ENCODE measurements at regions not wholly inside any gene's neighbourhood (a gene's known extent, or its start where the extent isn't known, plus 50 kb on each side); places are given as distances from the start of the nearest gene placed in this dataset.
"Not testable (repeated sequence)": the region's sequence is repeated elsewhere in the genome, so short reads cannot be mapped to it uniquely, and the experiment has no call there.

DNA sequence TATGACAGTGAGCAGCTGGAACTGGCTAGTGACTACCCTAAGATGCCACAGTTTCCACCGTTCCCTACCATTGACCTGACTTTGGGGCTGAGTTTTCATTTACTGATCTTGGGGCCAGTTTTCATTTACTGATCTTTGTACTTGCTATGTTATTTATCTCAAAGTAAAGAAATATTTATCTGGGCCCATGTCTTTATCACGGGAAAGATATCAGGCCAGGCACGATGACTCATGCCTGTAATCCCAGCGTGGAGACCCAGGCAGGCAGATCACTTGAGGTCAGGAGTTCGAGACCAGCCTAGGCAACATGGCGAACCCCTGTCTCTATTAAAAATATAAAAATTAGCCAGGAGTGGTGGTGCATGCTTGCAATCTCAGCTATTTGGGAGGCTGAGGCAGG is 83.5 kb downstream of the EOMES start:
- Histone ChIP-seq H3K4me2 (ENCODE audit: low read depth, low read length, poor library complexity, severe bottlenecking) (no peak overlapping the region), H3K9me3 (ENCODE audit: insufficient read depth, low read length) (no peaks in the 10 kb centered on the region), H3K9ac (ENCODE audit: low read length) (no peak overlapping the region), H3K79me2 (ENCODE audit: insufficient read depth, low read length) (no peaks in the 10 kb centered on the region), H3F3A (ENCODE audit: insufficient read depth) (no peaks in the 10 kb centered on the region), H2AFZ (ENCODE audit: low read depth, low read length, severe bottlenecking) (no peak overlapping the region), H3K27me3 (ENCODE audit: low read length) (no peaks in the 10 kb centered on the region), H3K4me3 (ENCODE audit: insufficient read depth, low read length, poor library complexity, severe bottlenecking) (no peak overlapping the region), H4K20me1 (ENCODE audit: low read depth, low read length) (no peaks in the 10 kb centered on the region), H3K27ac (ENCODE audit: low read depth, low read length) (no peak overlapping the region), H3K9me2 (replicated peaks; ENCODE audit: insufficient read depth, low read length) (no peaks in the 10 kb centered on the region), H3K36me3 (ENCODE audit: low read length) (no peaks in the 10 kb centered on the region)
- no peak for TF ChIP-seq EZH2phosphoT487 (conservative IDR thresholded peaks at IDR 0.05; ENCODE audit: low read length)

- TF ChIP-seq EZH2phosphoT487 (conservative IDR thresholded peaks at IDR 0.05; ENCODE audit: low read length), result no peak
- TF ChIP-seq, protein P1, sequence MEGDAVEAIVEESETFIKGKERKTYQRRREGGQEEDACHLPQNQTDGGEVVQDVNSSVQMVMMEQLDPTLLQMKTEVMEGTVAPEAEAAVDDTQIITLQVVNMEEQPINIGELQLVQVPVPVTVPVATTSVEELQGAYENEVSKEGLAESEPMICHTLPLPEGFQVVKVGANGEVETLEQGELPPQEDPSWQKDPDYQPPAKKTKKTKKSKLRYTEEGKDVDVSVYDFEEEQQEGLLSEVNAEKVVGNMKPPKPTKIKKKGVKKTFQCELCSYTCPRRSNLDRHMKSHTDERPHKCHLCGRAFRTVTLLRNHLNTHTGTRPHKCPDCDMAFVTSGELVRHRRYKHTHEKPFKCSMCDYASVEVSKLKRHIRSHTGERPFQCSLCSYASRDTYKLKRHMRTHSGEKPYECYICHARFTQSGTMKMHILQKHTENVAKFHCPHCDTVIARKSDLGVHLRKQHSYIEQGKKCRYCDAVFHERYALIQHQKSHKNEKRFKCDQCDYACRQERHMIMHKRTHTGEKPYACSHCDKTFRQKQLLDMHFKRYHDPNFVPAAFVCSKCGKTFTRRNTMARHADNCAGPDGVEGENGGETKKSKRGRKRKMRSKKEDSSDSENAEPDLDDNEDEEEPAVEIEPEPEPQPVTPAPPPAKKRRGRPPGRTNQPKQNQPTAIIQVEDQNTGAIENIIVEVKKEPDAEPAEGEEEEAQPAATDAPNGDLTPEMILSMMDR (IDR thresholded peaks at IDR 0.05; ENCODE audit: insufficient read depth, low read length, poor library complexity, severe bottlenecking), result no peak
- no peak overlapping the region for H3K4me3 ChIP-seq (ENCODE audit: insufficient read depth, low read length, poor library complexity, severe bottlenecking)
- H3F3A ChIP-seq (ENCODE audit: insufficient read depth), result no peaks in the 10 kb centered on the region
- no peak overlapping the region for H3K4me2 ChIP-seq (ENCODE audit: low read depth, low read length, poor library complexity, severe bottlenecking)
- H3K9me2 ChIP-seq (replicated peaks; ENCODE audit: insufficient read depth, low read length), result no peaks in the 10 kb centered on the region
- no peak overlapping the region for H3K9ac ChIP-seq (ENCODE audit: low read length)
- no peaks in the 10 kb centered on the region for H3K27me3 ChIP-seq (ENCODE audit: low read length)
- no peaks in the 10 kb centered on the region for H3K9me3 ChIP-seq (ENCODE audit: insufficient read depth, low read length)
- H3K27ac ChIP-seq (ENCODE audit: low read depth, low read length), result no peak overlapping the region
- H3K79me2 ChIP-seq (ENCODE audit: insufficient read depth, low read length), result no peaks in the 10 kb centered on the region
- H2AFZ ChIP-seq (ENCODE audit: low read depth, low read length, severe bottlenecking), result no peak overlapping the region
- no peaks in the 10 kb centered on the region for H4K20me1 ChIP-seq (ENCODE audit: low read depth, low read length)
- H3K36me3 ChIP-seq (ENCODE audit: low read length), result no peaks in the 10 kb centered on the region
Observed at GRCh38 chr3:27637346-27637995, 84.7 kb downstream of the EOMES start.

DNA sequence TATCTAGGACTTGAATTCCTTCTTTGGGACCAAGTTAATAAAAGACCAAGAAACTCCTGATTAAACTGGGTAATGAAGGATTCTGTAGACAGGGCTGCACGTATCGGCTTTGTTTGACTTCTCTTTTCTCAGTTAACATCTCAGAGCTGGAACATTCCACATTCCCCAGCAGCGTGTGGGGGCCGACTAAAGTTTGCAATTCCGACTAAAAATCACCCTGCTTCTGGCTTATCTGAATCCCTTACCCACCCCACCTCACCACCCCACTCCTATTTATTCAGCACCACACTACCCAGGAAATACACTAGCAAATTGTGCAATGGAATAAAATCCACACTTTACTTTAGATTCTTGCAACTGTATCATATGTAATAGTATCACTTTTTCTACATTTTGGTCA is 87.1 kb downstream of the EOMES start:
- H3F3A ChIP-seq (ENCODE audit: insufficient read depth); H3K79me2 ChIP-seq (ENCODE audit: insufficient read depth, low read length); H3K27me3 ChIP-seq (ENCODE audit: low read length); H3K4me3 ChIP-seq (ENCODE audit: insufficient read depth, low read length, poor library complexity, severe bottlenecking); H3K9ac ChIP-seq (ENCODE audit: low read length); H3K4me2 ChIP-seq (ENCODE audit: low read depth, low read length, poor library complexity, severe bottlenecking); H2AFZ ChIP-seq (ENCODE audit: low read depth, low read length, severe bottlenecking); H3K36me3 ChIP-seq (ENCODE audit: low read length); H3K9me3 ChIP-seq (ENCODE audit: insufficient read depth, low read length); H3K9me2 ChIP-seq (replicated peaks; ENCODE audit: insufficient read depth, low read length); H3K27ac ChIP-seq (ENCODE audit: low read depth, low read length); H4K20me1 ChIP-seq (ENCODE audit: low read depth, low read length): not testable (repeated sequence)

DNA sequence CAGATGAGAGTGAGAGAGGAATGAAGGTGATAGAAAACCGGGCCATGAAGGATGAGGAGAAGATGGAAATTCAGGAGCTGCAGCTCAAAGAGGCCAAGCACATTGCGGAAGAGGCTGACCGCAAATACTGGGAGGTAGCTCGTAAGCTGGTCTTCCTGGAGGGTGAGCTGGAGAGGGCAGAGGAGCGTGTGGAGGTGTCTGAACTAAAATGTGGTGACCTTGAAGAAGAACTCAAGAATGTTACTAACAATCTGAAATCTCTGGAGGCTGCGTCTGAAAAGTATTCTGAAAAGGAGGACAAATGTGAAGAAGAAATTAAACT is 88.9 kb downstream of the EOMES start:
- no peaks in the 10 kb centered on the region for H3K27me3 ChIP-seq (ENCODE audit: low read length)
- H3K79me2 ChIP-seq (ENCODE audit: insufficient read depth, low read length), result no peaks in the 10 kb centered on the region
- no peaks in the 10 kb centered on the region for H4K20me1 ChIP-seq (ENCODE audit: low read depth, low read length)
- H3K9ac ChIP-seq (ENCODE audit: low read length), result no peak overlapping the region; the same call in 1 of the 2 replicates
- H3K4me2 ChIP-seq (ENCODE audit: low read depth, low read length, poor library complexity, severe bottlenecking), result peak overlapping the region; percentile 29
- no peak overlapping the region for H3K27ac ChIP-seq (ENCODE audit: low read depth, low read length)
- H3K9me3 ChIP-seq (ENCODE audit: insufficient read depth, low read length), result no peaks in the 10 kb centered on the region
- no peaks in the 10 kb centered on the region for H3K36me3 ChIP-seq (ENCODE audit: low read length)
- H3F3A ChIP-seq (ENCODE audit: insufficient read depth), result no peaks in the 10 kb centered on the region
- peak overlapping the region; percentile 59 for H2AFZ ChIP-seq (ENCODE audit: low read depth, low read length, severe bottlenecking)
- TF ChIP-seq, protein P1 (IDR thresholded peaks at IDR 0.05; ENCODE audit: insufficient read depth, low read length, poor library complexity, severe bottlenecking), result no peak
- no peak for TF ChIP-seq EZH2phosphoT487 (conservative IDR thresholded peaks at IDR 0.05; ENCODE audit: low read length)
- no peaks in the 10 kb centered on the region for H3K9me2 ChIP-seq (replicated peaks; ENCODE audit: insufficient read depth, low read length)
- H3K4me3 ChIP-seq (ENCODE audit: insufficient read depth, low read length, poor library complexity, severe bottlenecking), result no peak overlapping the region

Data from SU-DHL-6 (cell line).